Smooth muscle cell of the brain vasculature (primary cell): ENCODE measurements at regions not wholly inside any gene's neighbourhood (a gene's known extent, or its start where the extent isn't known, plus 50 kb on each side); places are given as distances from the start of the nearest gene placed in this dataset.

Source experiments
- DNase-seq: peaks from one replicate; pipeline ENCODE4 v3.0.0-alpha.2; 2012; ENCODE audit warnings: low read depth, low spot score

DNA sequence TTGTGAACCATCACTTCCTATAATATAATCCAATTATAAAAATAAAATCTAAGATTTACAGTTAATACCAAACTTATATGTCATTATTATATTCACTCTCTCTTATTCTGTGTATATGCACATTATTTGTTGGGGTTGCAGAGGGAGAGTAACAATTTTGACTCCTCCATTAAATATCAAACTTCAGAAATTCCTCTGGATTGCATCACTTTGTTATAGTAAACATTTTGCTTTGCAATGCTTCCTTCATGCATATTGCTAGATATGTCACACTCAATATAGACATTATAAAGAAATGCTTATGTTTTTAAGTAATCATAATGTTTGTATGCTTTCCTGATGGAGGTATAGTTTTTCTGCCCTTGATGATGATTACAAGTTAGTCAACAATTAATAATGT is 999.0 kb upstream of the ADGRL2 start:
- no peak for DNase-seq

GRCh38 chr1:80799457-80799856 is 1001.3 kb upstream of the ADGRL2 start:
- DNase-seq = no peak

DNA sequence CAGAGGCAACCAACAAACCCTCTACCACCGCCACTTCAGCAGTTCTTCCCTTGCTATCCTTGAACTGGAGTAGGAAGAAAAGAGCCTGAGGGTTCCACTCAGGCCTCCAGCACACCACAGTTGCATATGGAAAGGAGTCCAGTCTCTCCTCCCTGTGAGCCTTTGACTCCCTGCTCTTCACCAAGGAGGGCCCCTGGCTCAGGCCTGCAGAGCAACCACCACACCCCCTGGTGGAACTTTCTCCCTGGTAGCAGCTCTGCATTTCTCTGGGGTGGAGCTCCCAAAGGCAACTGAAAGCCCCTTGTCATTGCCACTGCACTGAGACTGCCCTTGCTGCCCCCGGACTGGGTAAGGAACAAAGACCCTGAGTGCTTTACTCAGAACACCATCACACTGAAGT is 1021.5 kb upstream of the ADGRL2 start:
- no peak for DNase-seq

- no peak for DNase-seq
These were observed 1022.5 kb upstream of the ADGRL2 start for GRCh38 chr1:80778094-80778840.

- no peak for DNase-seq
These were observed 1024.5 kb upstream of the ADGRL2 start for GRCh38 chr1:80776266-80776665.

GRCh38 chr1:80769208-80769750 is 1031.5 kb upstream of the ADGRL2 start:
- no peak for DNase-seq

DNA sequence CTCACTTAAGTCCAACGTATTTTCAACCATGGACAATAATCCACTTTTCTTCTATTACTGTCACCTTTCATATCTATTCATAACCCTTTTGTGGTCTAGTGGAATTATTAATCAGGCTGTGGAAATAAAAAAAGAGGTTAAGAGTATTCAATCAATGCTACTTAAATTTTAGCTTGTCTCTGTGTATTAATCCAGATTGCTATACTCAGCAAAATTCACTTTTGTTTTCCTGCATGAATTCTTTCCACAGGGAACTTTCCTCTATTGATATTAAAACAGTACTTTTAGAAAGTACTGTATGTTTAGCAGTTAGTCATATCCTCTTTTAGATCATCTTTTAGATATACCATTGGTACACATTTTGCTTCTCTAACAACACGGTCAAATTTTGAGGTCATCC is 1033.0 kb upstream of the ADGRL2 start:
- no peak for DNase-seq

- DNase-seq = no peak
These were observed 1041.4 kb upstream of the ADGRL2 start for GRCh38 chr1:80759354-80759753.

DNA sequence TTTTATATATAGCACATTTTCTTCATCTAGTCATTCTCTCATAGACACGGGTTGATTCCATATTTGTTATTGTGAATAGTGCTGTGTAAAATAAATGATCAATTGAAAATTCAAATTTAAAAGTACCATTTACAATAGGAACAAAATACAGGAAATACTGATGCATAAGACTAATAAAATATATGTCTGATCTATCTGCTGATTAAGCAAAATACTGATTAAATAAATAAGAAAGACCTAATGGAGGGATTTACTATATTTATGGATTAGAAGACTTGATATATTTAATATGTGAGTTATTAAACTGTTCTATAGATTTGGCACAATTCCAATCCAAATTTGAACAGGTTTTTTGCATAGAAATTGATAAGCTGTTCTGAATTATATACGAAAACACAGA is 1044.8 kb upstream of the ADGRL2 start:
- DNase-seq = no peak

GRCh38 chr1:80751204-80751603 is 1049.5 kb upstream of the ADGRL2 start:
- no peak for DNase-seq

DNA sequence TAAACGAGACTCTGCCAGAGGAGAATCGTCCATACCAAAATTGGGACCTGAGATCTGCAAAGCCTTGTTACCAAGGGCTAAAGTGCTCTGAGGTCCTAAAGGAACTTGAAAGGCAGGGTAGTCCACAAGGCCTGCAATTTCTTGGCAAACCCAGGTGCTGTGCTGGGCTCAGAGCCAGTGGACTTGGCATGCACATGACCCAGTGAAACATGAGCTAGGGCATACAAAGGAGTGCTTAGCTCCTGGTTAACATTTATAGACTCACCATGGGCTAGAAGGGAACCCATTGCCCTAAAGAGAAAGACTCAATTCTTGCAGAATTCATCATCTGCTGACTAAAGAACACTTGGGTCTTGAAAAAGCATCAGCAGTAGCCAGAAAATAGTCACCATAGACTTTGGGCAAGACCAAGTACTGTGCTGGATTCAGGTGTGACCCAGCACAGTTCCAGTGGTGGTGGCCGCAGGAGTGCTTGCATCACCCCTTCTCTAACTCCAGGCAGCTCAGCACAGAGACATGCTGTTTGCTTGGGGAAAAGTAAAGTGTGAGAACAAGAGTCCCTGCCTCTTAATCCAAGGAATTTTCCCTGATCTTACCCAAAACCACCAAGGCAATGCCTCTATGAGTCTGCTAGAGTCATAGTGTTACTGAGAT is 1069.4 kb upstream of the ADGRL2 start:
- no peak for DNase-seq

DNA sequence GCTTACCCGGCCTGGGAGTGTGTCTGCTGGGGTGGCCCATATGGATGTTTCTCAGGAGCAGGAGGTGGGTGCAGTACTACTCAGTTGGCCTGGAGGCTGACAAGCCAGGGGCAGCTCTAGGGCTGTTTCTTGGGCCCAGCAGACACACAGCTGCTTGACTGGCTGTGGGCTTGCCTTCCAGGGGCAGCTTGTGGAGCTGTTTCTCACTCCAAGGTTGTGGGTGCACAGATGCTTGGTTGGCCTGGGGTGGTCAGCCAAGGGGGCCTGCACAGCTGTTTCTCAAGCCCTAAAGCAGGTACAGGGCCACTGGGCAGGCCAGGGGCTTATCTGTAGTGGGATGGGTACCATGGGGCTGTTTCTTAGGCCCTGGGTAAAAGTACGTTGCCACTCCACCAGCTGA is 1078.1 kb upstream of the ADGRL2 start:
- DNase-seq = no peak

DNA sequence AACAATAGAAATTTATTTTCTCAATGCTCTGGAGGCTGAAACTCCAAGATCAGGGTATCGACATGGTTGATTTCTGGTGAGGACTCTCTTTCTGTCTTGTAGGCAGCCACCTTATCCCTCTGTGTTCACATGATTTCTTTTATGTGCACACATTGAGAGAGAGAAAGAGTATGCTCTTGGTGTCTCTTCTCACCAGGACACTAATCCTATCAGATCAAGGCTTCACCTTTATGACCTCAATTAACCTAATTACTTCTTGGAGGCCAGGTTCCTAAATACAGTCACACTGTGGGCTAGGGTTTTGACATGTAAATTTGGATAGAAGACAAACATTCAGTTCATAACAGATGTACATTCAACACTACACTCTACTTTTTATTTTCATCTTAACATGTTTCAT is 1094.2 kb upstream of the ADGRL2 start:
- no peak for DNase-seq

DNA sequence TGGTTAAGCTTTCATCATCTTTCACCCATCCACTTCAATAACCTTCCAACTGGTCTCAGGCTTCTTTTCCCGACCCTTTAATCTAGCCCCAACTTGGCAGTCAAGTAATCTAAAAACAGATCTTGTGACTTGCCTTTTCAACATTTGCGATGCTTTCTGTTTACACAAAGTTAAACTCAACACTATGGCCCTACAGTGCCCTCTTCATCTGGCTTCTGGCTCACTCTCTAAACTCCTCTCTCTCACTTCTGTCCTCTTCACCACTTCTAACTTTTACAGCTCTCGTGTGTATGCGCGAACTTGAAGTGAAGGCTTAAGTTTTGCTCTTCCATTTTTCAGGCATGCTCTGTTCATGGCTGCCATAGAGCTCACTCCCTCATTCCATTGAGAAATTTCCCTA is 1122.3 kb upstream of the ADGRL2 start:
- DNase-seq = no peak

- DNase-seq = no peak
These were observed 1125.3 kb upstream of the ADGRL2 start for GRCh38 chr1:80675454-80675853.

GRCh38 chr1:80673935-80674597 is 1126.7 kb upstream of the ADGRL2 start:
- no peak for DNase-seq

DNA sequence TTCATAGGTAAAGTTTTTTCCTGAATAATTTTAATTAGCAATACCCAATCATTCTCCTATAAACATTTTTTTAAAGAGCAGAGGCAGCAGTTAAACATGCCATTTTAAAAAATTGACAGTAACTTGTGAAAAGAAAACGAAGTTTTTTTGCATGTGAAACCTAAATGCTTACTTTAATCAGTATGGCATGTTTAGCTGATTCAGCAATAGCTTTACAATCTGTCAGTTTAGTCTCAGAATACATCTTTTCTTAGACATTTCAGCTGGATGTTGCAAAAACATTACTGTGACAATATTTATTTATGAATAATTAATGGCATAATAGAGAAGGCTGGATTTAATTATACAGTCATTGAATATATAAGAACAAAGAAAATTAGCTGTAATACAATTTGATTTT is 1132.4 kb upstream of the ADGRL2 start:
- DNase-seq = no peak

GRCh38 chr1:80666073-80666472 is 1134.7 kb upstream of the ADGRL2 start:
- DNase-seq = no peak

DNA sequence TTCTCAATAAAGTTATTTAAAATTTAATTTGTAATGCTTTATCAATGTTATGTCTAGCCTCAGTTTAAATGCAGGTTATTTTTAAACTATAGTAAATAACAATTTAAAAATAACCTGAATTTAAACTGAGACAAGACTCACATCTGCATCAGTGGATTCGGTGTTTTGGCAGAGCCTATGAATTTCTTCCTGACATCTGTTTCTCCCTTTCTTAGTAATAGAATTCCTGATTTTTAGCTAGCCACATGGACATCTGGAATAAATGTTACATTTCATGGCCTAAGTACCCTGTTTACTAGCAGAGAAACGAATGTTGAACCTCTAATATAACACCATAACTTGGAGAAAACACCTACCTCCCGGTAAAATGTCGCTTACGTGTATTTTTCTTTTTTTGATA is 1141.6 kb upstream of the ADGRL2 start:
- DNase-seq = no peak

DNA sequence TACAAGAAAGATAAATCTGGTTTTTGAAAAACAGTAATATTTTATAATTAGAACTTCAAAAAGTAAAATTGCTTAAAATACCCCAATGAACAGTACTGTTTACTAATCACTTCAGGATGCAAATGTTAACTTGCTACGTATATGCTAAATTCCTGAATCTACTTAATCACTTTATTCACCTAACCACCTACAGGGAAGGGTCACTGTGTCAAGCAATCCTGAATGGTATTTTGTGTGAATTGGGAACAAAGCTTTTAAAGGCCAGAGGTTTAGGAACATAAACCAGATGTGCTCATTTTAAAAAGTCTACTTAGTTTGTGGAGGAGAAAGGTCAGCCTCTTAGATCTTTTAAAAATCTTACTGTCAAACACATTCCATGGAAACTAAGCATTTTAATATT is 1143.0 kb upstream of the ADGRL2 start:
- DNase-seq = no peak

DNA sequence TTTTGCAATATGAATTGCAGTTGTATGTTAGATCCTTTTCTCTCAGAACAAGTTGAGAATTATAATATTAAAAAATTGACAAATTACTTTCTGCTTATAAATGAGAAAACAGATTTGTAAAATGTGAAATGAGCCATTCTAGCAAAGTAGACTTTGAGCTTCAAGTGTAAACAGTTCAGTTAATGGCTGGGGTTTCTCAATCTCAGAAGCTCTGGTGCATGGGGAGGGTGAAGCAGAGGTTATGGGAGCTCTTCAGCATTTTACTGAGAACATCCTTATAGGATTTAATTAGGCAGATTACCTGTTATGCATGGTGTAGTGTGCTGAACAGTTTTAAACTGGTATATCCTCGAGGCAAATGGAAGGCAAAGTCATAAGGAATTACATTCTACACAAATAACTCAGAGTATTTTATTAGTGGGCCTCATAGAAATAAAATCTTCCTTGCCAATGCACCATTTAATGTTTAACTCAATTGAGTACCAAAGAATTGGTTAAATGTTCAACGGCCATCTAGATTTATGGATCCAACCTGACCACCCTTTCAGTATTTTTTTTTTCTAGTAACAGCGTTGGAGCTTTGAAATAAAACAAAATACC is 1143.6 kb upstream of the ADGRL2 start:
- no peak for DNase-seq

DNA sequence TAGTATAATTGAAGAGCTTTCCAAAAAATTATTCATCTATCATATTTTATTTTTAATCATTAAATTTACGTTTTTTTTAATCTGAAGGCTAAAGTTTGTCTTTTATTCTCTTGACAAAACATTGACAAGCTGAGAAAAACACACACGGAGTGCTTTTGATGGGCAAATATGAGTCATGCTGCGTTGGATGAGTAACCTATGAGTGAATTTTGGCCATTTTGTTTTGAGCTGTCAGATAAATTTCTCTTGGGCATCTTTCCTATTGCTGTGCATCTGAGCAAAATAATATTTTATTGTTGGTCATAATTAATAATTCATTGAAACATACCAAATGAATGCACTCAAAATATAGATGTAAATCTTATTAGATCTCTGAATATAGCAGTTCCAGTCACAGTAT is 1144.1 kb upstream of the ADGRL2 start:
- DNase-seq = no peak
